Thoracic aorta (tissue), 2 donors: ENCODE measurements at regions not wholly inside any gene's neighbourhood (a gene's known extent, or its start where the extent isn't known, plus 50 kb on each side); places are given as distances from the start of the nearest gene placed in this dataset.

ENCODE experiments used
- ATAC-seq: fragments of 150-250 bp; one replicate; pipeline ENCODE4 v1.8.0; 2017; ENCODE audit warnings: low read depth; ENCODE audit not compliant: insufficient number of reproducible peaks, low FRiP score
- DNase-seq: peaks from one replicate; pipeline ENCODE4 v3.0.0-alpha.2; 2020; ENCODE audit warnings: low spot score
- H3K27ac ChIP-seq, 2 donors: fragments of 200-600 bp; sonication (generic); 1 replicate in 1 of 2; 2 replicates in 1 of 2; pipeline ENCODE4 v1.5.1; 2016; ENCODE audit warnings: mild to moderate bottlenecking in 2 of 2, moderate library complexity in 2 of 2
- H3K27me3 ChIP-seq: fragments of 200-600 bp; sonication (generic); replicated peaks from 2 replicates; pipeline ENCODE4 v1.6.0; 2016; ENCODE audit warnings: mild to moderate bottlenecking; ENCODE audit not compliant: insufficient read depth
- H3K36me3 ChIP-seq: fragments of 200-600 bp; sonication (generic); one replicate; pipeline ENCODE4 v1.5.1; 2016
- H3K4me1 ChIP-seq, 2 donors: fragments of 200-600 bp; sonication (generic); 1 replicate in 1 of 2; 2 replicates in 1 of 2; pipeline versions ENCODE4 v1.5.1 to v1.6.0; 2016; ENCODE audit warnings: low read depth in 2 of 2, mild to moderate bottlenecking in 1 of 2; ENCODE audit not compliant: control insufficient read depth in 1 of 2
- H3K4me3 ChIP-seq: fragments of 200-600 bp; sonication (generic); 2 replicates; pipeline ENCODE4 v1.5.1; 2016; ENCODE audit warnings: mild to moderate bottlenecking
- H3K9me3 ChIP-seq: fragments of 200-600 bp; sonication (generic); 2 replicates; pipeline ENCODE4 v1.5.1; 2016
- TF ChIP-seq, protein P1 (sequence below): fragments of 200-600 bp; sonication (generic); IDR thresholded peaks from one replicate; pipeline ENCODE4 v1.5.1; 2019; ENCODE audit warnings: antibody characterized with exemption

GRCh38 chr11:109821511-109821910, 271.7 kb upstream of the ZC3H12C start:
- Histone ChIP-seq H3K4me3 (no peak overlapping the region), H3K27me3 (no peaks in the 10 kb centered on the region), H3K36me3 (no peaks in the 10 kb centered on the region), H3K27ac (no peak overlapping the region), H3K4me1 (no peaks in the 10 kb centered on the region), H3K9me3 (no peaks in the 10 kb centered on the region)
- DNase-seq (no peak), ATAC-seq (no peak)
- TF ChIP-seq, protein P1, sequence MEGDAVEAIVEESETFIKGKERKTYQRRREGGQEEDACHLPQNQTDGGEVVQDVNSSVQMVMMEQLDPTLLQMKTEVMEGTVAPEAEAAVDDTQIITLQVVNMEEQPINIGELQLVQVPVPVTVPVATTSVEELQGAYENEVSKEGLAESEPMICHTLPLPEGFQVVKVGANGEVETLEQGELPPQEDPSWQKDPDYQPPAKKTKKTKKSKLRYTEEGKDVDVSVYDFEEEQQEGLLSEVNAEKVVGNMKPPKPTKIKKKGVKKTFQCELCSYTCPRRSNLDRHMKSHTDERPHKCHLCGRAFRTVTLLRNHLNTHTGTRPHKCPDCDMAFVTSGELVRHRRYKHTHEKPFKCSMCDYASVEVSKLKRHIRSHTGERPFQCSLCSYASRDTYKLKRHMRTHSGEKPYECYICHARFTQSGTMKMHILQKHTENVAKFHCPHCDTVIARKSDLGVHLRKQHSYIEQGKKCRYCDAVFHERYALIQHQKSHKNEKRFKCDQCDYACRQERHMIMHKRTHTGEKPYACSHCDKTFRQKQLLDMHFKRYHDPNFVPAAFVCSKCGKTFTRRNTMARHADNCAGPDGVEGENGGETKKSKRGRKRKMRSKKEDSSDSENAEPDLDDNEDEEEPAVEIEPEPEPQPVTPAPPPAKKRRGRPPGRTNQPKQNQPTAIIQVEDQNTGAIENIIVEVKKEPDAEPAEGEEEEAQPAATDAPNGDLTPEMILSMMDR = no peak

- Histone ChIP-seq H3K9me3 (no peaks in the 10 kb centered on the region), H3K4me1 (no peaks in the 10 kb centered on the region), H3K27me3 (no peaks in the 10 kb centered on the region), H3K36me3 (no peaks in the 10 kb centered on the region), H3K27ac (no peak overlapping the region), H3K4me3 (no peak overlapping the region)
- TF ChIP-seq, protein P1 = no peak
- ATAC-seq = no peak
- no peak for DNase-seq
Observed at GRCh38 chr11:109822436-109823102, 270.6 kb upstream of the ZC3H12C start.

DNA sequence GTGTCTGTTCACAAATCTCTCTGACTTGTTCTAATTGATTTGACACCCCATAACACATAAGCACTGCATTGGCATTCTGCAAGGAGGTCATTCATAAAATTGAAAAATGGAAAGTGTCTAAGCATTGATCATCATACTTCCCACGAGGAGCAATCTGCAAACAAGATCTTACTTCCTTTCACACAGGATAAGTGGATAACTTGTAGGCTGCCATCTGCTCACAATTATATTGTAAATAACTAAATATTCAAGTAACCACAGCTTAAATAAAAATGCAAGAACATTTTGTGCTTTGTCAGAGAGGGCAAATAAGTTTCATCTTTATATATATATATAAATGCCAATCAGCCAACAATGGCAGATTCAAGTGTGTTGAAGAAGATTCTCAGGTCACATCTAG, 264.8 kb upstream of the ZC3H12C start:
- ATAC-seq (no peak), DNase-seq (no peak)
- no peak overlapping the region for H3K27ac ChIP-seq
- H3K4me3 ChIP-seq = no peak overlapping the region
- H3K27me3 ChIP-seq = no peaks in the 10 kb centered on the region
- H3K4me1 ChIP-seq = no peaks in the 10 kb centered on the region
- no peaks in the 10 kb centered on the region for H3K36me3 ChIP-seq
- TF ChIP-seq, protein P1 = no peak
- H3K9me3 ChIP-seq = no peaks in the 10 kb centered on the region

- no peak overlapping the region for H3K27ac ChIP-seq
- no peak for ATAC-seq
- TF ChIP-seq, protein P1 = no peak
- no peak overlapping the region for H3K4me3 ChIP-seq
- no peak for DNase-seq
- H3K36me3 ChIP-seq = no peaks in the 10 kb centered on the region
- no peaks in the 10 kb centered on the region for H3K4me1 ChIP-seq
- no peaks in the 10 kb centered on the region for H3K27me3 ChIP-seq
- no peaks in the 10 kb centered on the region for H3K9me3 ChIP-seq
Observed at GRCh38 chr11:109838026-109838425, 255.2 kb upstream of the ZC3H12C start.

- DNase-seq = no peak
- Histone ChIP-seq H3K9me3 (no peaks in the 10 kb centered on the region), H3K4me1 (no peaks in the 10 kb centered on the region), H3K27me3 (no peaks in the 10 kb centered on the region), H3K27ac (no peak overlapping the region), H3K36me3 (no peaks in the 10 kb centered on the region), H3K4me3 (no peak overlapping the region)
- TF ChIP-seq, protein P1 = no peak
- ATAC-seq = no peak
Observed at GRCh38 chr11:109845437-109845836, 247.8 kb upstream of the ZC3H12C start.
